ENCODE measurements at regions not wholly inside any gene's neighbourhood (a gene's known extent, or its start where the extent isn't known, plus 50 kb on each side); places are given as distances from the start of the nearest gene placed in this dataset.
"Not testable (repeated sequence)": the region's sequence is repeated elsewhere in the genome, so short reads cannot be mapped to it uniquely, and the experiment has no call there.

DNA sequence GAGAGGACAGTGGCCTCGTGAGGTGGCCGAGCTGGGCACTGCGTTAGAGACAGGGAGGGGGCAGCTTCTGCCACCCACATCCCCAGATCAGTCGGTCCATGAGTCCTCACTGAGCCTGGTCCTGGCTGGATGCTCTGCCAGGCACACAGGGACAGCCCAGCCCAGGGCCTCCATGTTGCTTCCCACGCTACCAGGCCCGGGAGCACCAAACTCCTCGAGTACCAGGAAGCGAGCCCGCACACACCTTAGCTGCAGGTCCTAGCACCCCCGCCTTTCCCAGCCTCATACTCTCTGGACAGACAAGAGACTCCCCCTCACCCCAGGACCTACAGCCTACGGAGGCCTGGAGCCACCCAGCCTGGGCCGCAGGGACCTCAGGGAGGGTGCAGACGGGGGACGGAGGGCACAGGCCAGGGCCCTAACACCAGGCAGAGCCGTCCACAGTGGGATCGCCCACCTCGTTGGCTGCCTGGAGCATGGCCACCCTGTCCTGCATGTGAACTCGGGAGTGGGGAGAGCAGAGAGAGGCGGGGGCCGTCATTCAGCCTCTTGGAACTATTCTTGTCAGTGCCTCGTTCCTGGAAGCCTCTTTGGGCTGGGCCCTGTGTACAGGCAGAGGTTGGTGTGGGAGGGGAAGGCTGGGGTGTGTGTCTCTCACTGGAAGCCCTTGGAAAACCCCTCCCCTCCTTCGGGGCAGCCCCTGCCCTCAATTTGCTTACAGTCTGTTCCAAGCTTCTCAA is 90.9 kb upstream of the RUNX3 start:
- no peak for DNase-seq

DNA sequence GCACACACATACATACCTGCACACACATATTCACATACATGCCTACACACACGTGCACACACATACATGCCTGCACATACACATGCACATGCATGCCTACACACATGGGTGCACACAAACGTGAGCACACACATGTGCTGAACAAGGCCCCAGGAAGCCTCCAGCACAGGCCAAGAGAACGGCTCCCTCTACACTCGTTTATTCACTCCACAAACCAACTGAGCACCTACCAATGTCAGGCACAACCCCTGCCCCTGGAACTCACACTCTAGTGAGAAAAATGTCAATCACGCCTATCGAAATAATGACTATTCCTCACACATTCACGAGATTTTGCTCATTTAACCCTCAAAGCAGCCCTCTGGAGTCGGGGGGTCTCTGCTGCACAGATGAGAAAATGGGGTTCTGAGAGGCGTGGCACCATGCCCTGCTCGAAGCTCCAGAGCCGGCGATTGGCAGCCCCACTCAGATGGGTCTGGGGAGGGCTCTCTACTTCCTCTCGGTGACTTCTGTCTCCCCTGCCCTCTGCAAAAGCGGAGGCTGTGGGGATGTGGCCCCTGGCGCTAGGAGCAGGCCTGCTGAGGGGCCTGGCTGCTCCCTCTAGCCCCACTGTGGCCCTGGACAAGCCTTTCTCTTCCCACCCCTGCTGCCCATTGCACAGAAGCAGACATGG is 90.2 kb upstream of the RUNX3 start:
- no peak for DNase-seq

DNA sequence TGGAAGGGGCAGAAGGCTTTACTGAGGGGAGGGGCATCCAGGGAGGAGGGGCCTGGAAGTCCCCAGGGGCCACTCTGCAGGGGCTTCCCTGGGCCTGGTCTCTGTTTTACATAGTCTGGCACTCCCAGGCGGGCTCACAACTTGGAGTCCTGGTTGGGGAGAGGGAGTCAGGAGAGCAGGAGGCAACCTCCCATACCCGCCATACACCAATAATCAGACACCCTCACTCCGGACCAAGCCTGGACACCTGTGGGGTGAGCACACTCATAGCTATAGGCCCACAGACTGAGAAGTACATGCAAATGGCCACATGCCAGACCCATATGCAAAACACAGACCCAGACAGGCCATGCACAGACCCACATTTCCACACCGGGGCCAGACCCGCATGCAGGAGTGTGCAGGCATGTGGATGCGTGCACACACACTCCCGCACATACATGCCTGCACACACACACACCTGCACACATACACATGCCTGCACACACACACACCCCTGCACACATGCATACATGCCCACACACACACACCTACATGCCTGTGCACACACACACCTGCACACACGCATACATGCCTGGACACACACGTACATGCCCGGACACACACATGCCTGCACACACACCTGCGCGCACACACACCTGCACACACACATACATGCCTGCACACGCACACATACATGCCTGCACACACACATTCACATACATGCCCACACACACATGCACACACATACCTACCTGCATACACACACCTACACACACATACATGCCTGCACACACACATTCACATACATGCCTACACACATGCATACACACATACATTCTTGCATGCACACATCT is 89.5 kb upstream of the RUNX3 start:
- DNase-seq = no peak

DNA sequence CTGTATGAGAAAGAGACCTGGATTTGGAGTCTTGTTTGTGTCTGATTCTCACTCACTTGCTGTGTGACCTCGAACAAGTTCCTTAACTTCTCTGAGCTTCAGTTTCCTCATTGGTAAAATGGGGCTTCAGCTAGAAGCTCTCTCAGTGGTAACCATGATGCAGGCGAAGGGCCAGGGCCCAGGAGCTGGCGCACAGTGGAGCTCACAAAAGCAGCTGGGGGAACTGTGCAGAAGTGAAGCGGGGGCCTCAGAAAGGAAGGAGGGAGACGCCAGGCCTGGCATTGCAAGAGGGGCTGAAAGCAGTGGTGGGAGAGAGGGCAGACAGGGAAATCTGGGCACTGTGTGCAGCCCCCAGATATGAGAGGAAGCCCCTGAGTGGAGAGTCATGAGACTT is 88.9 kb upstream of the RUNX3 start:
- DNase-seq = no peak

DNA sequence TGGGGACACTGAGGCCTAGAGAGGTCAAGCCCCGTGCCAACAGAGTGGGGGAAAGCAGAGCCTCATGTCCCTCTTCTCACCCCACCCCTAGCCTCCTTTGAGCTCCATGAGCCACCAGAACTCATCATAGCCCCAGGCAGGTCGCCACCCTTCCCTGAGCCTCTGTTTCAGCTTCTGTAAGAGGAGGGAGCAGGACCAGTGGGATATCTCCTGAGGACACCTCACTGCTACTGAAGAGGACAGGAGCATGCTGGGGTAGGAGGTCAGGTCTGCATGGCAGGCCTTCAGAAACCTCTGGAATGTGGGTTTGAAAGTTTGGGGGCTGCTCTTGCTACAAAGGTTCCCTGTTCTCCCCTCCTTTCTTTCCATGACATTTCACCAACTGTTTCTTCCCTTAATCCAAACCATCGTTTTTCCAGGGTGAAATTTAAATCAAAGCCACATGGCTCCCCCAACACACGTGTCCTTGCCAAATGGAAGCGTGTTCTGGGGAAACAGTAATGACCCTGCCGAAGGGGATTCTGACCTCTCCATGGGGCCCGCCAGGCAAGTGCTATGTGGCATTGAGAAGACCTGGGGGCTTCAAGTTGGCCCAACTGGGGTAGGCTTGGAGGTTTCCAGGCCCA is 88.1 kb upstream of the RUNX3 start:
- no peak for DNase-seq

DNA sequence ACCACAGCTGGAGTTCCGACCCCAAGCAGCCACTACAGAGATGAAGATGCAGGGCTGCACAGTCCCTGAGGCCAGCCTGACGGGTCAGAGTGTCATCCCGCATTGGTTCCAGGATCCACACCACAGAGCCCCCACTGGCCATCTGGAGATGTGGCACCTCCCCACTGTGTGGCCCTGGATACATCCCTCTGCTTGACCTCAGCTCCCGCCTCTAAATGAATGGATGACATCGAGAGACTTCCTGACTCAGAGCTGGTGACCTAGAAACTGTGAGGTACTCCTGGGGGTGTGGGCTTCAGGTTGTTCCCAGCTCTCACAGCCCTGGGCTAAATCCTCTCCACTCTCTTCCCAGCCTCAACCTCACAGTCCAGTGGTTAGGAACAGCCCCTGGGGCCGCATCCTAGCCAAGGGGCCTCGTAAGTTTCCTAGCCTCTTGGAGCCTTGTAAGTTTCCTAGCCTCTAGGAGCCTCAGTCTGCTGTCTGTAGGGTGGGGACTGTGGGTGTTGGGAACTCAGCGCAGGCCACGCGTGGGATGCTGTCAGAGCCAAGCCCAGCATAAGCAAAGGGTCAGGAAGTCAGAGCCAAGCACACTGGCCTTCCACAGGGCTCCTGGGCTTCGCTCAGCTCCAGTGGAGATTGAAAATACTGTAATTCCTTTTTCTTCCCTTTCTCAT is 87.5 kb upstream of the RUNX3 start:
- no peak for DNase-seq

DNA sequence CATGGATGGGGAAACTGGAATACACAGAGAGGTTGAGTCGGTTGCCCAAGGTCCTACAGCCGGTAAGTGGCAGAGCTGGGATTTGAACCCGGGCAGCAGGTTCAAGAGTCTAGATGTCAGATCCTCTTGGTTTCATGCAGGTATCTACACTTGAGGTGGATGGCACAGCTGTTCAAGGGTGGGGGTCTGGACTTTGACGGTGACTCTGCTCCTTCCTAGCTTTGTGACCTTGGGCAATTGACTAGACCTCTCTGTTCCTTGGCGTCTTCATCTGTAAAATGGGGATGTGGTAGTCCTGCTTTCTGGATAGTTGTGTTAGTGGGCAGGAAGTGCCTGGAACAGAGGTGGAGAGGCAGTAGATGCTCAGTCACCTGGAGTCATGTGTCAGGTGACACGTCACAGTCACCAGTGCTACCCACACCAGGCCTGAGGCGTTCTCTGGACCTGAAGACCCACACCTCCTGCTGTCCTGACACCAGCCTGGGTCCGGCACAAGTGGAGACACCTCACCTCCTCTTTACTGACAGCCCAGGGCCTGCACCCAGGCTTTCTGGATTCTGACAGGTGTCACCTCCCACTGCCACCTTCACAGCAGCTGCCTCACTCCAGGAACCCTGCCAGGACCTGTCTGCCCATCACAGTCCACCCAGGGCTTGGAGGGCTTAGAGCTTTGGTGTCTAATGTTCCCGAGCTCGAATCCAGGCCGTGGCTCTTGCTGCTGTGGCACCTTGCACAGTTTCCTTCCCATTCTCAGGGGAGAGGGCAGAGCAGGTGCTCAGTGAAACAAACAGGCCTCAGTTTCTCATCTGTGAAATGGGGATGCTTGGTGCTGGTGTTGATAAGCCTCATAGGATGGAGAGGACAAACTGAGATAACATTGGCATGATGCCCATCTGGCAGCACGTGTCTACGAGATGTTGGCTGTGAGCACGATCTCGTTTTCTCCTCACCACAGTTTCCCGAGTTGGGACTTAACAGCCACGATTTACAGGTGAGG is 83.2 kb upstream of the RUNX3 start:
- DNase-seq = no peak

DNA sequence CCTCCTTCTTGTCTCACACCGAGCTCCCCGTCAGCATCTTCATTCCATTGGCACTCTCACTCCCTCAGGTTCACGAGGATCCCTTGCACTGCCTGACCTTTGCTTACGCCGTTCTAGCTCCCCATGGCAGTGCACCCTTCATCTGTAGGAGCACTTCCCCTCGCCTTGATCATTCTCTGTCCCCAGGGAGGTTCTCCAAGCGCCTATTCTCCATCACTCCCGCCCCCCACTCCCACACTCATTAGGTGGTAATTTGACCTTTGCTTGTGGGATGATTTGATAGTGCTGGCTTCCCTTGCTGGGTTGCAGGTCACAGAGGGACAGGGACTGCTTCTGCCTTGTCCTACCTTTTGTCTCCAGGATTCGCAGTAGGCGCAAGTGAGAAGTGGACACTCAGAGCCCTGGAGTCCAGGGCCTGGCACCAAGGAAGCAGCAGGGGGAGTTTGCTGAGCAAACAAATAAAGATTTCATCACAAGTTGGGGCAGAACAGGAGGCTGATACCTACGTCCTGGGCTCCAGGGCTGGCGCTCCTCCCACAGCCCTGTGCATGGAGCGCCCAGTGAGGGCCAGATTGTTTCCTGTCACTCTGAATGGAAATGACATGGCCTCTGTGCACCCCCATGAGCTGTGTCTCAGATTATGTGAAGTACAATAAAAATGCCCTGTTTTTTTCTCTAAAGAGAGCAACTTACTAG is 82.0 kb upstream of the RUNX3 start:
- DNase-seq = no peak

DNA sequence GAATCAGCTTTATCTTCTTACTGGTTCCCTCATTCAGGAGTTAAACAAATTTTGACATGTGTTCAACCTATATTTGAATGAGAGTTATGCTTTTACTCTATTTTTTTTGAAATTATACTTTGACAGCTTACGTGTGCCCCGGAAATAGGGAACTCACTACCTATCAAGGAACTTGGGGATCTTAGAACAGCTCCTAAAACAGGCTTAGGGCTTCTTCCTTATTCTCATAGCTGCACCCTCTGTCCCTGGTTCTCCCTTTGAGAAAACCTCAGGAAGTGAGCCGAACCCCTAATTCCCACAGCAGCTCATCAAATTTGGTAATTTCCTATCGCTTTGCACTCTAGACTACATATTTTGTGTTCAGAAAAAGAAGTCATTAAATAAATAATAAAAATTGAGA is 81.2 kb upstream of the RUNX3 start:
- DNase-seq = no peak

DNA sequence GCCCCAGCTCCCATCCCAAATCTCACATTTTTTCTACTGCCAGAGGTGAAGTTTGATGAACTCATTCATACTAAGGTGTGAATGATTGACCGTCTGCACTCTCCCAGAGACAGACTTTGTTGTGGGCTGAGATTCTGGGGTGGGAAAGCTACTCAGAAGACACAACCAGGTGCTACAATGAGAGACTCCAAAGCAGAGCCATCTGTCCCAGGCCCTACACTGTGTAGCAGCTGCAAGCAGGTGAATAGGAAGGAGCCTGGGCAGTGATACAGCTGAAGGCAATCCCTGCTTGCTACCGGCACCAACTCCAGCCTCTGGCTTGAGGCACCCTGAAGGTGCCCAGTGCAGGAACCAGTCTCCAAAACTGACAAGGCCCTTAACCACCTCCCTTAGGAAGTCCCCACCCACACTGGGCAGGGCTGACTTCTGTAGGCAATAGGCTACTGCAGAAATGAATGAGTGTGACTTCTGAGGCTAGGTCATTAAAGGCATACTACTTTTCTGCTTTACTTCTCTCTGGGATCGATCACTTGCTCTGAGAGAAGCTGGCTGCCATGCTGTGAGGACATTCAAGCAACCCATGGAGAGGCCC is 79.7 kb upstream of the RUNX3 start:
- no peak for DNase-seq

DNA sequence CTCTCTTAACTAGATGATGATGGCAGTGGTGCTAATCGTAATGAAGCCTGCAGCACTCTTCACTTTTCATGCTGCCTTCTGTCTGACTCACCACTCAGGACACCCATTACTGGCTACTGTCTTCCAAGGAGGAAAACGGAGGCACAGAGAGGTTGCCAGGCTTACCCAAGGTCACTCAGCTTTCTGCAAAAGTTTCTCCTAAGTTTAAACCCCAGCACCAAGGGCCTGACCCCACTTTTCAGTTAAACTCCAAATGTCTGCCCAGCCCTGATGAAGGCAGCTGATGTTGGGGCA is 78.1 kb upstream of the RUNX3 start:
- no peak for DNase-seq

DNA sequence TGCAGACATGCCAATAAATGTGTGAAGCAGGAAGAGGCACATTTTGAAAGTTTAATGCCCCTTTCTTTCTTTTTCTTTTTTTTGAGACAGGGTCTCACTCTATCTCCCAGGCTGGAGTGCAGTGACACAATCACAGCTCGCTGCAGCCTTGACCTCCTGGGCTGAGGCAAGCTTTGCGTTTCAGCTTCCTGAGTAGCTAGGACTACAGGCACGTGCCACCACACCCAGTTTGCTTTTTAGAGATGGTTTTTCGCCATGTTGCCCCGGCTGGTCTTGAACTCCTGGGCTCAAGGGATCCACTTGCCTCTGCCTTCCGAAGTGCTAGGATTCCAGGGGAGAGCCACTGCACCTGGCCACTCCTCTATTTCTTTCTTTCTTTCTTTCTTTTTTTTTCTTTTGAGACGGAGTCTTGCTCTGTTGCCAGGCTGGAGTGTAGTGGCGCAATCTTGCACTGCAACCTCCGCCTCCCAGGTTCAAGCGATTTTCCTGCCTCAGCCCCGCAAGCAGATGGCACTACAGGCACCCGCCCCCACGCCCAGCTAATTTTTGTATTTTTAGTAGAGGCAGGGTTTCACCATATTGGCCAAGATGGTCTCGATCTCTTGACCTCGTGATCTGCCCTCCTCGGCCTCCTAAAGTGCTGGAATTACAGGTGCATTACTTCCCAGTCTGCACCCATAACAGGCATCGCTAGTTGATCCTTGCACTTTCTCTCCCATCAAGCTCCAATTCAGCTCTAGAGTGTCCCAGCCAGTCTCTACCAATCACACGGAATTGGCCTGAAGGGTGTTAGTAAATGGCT is 77.5 kb upstream of the RUNX3 start:
- not testable (repeated sequence) for DNase-seq

DNA sequence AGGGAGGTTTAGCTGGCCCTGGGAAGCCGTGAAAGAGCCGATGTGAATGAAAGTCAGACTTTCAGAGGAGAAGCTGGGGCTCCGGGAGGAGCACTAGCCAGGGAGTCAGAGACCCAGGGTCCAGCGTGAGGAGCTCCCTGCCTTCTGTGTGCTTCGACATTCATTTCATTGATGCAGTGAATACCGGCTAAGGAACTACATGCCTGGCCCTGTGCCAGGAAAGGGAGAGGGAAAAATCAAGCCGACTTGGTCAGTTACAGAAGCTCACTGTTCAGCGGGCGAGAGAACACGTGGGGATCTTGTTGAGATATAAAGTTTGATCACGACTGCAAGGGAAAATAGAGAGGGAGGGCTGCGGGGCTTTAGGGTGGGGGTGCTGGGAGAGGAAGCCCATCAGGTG is 76.7 kb upstream of the RUNX3 start:
- peak; percentile 53 for DNase-seq

DNA sequence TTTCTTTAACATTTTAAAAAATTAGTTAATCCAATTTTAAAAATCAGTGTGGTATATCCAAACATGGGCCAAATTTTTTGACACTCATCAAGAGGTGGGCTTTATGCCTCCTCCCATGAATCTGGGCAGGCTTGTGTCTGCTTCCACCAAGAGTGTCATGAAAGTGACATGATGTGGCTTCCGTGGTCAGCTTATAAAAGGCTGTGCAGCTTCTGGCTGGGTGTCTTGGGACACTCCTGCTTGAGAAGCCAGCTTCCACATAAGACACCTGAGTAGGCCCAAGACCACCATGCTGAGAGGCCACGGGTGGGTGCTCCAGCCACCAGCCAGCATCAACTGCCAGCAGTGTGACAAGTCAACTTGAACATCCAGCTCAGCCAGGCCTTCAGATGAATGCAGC is 74.3 kb upstream of the RUNX3 start:
- DNase-seq = no peak

DNA sequence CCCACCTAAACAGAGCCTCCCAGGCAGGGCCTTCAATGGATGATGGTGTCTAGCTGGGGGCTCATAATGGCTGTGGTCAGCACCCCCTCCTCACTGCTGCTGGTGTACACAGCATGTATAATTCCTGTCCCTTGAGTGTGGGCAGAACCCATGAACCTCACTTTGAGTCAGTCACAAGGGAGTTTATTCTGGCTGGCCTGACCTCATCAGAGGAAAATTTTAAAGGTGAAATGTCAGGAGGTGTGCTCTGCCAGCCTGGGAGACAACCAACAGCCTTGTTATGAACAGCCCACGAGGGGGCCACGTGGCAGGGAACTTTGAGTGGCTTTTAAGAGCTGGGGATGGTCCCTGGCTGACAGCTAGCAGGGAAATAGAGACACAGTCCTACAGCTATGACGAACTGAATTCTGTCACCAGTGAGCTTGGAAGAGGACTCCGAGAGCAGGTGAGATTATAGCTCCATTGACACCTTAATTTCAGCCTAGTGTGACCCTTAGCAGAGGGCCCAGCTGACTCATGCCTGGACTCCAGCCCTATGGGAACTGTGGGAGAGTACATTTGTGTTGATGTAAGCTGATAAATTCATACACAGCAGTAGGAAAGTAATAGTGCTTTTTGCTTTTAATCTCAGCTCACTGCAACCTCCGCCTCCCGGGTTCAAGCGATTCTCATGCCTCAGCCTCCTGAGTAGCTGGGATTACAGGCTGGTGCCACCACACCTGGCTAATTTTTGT is 73.5 kb upstream of the RUNX3 start:
- no peak for DNase-seq

DNA sequence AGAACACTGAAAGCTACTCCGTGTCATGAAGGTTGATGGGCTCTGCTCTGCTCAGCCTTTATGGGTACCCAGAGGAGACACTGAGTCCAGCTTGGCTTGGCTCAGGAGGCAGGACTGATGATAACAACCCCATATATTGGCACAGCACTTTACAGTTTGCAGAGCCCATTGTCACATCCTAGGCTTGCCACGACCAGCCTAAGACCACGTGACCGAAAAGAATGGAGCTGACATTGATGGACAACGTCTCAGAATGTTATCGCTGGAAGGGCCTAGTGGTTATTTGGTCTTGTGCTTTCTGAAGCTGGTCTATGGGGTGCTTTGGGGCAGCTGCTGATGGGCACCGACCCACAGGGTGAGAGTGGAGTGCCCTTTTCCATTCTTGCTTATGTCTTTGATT is 72.9 kb upstream of the RUNX3 start:
- DNase-seq = no peak

DNA sequence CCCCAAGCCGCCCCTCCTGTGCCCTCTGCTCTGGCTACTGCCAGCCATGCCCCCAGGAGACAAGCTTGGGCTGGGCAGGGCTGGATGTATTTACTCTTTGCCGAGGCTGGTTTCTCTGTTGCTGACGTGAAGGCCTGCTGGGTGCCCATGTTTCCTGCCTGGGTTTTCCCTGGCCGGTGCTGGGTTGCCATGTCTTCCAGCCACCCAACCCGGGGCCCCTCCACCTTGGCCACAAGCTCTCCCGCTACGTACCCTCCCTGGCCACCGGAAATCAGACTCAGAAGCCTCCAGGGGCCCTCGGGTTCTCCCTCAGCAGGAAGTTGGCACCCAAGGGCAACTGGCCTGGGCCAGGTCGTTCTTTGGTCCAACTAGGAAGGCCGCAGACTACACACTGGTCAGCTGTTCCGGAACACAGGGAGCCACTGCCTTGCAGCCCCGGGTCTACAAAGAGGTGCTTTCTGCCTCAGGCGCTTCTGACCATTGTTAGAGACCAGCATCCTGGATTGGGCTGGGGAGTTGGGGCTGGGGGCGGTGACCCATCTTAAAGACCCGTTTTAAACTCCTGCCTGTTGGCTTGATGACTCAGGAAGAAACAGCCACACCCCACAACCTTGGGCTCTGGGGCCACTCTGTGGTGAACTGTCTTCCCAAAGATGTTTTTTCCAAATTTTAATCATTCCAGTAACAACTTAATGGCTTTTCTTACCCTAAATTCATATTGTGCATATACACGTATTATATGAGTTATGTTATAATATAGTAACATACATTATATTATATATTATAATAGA is 71.2 kb upstream of the RUNX3 start:
- DNase-seq = no peak

DNA sequence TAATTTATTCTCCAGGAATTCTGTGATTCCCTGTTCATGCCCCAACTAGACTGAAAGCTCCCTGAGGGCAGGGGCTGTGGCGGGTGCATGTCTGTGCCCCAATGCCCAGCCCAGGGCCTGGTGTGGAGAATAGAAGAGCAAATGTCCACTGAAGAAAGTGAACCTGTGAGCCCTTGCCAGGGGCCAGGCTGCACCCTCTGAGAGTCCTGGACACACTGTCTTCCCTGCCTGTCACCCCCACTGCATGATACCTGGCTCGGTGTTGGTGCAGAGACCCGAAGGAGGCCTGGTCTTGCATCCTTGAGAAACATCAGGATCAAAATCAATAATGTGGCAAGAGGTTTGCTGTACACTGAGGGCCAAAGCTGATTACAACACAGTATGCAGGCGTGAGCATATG is 69.8 kb upstream of the RUNX3 start:
- no peak for DNase-seq
